GM21825 (cell line): ENCODE measurements at regions not wholly inside any gene's neighbourhood (a gene's known extent, or its start where the extent isn't known, plus 50 kb on each side); places are given as distances from the start of the nearest gene placed in this dataset.

Source experiments
- ATAC-seq: cut with Tn5 transposase; IDR thresholded peaks from one replicate; pipeline ENCODE4 v1.9.1; 2021; ENCODE audit warnings: mild to moderate bottlenecking, moderate library complexity; ENCODE audit not compliant: unreplicated experiment

- no peak for ATAC-seq
These were observed 128.4 kb upstream of the SPRY2 start for GRCh38 chr13:80469105-80469852.

GRCh38 chr13:80465321-80465720 lies 124.4 kb upstream of the SPRY2 start:
- no peak for ATAC-seq

- ATAC-seq: no peak
These were observed 122.9 kb upstream of the SPRY2 start for GRCh38 chr13:80463673-80464352.

GRCh38 chr13:80462567-80462966 lies 121.6 kb upstream of the SPRY2 start:
- ATAC-seq: no peak

- ATAC-seq: no peak
These were observed 121.1 kb upstream of the SPRY2 start for GRCh38 chr13:80462037-80462436.

GRCh38 chr13:80458543-80458942 lies 117.6 kb upstream of the SPRY2 start:
- no peak for ATAC-seq

GRCh38 chr13:80454245-80454644 lies 113.3 kb upstream of the SPRY2 start:
- peak; percentile 76 for ATAC-seq

- ATAC-seq: no peak
These were observed 111.4 kb upstream of the SPRY2 start for GRCh38 chr13:80452279-80452678.

- no peak for ATAC-seq
These were observed 110.7 kb upstream of the SPRY2 start for GRCh38 chr13:80451641-80452040.

GRCh38 chr13:80450386-80450785 lies 109.5 kb upstream of the SPRY2 start:
- ATAC-seq: no peak

- ATAC-seq: no peak
These were observed 107.8 kb upstream of the SPRY2 start for GRCh38 chr13:80448725-80449124.

- ATAC-seq: no peak
These were observed 106.8 kb upstream of the SPRY2 start for GRCh38 chr13:80447747-80448146.

- ATAC-seq: no peak
These were observed 103.5 kb upstream of the SPRY2 start for GRCh38 chr13:80444240-80445015.

GRCh38 chr13:80442609-80443008 lies 101.7 kb upstream of the SPRY2 start:
- ATAC-seq: no peak

- no peak for ATAC-seq
These were observed 101.0 kb upstream of the SPRY2 start for GRCh38 chr13:80441968-80442367.

GRCh38 chr13:80438521-80438920 lies 97.6 kb upstream of the SPRY2 start:
- no peak for ATAC-seq

- ATAC-seq: no peak
These were observed 96.3 kb upstream of the SPRY2 start for GRCh38 chr13:80437231-80437630.

GRCh38 chr13:80436571-80437169 lies 95.7 kb upstream of the SPRY2 start:
- ATAC-seq: no peak

GRCh38 chr13:80430561-80430960 lies 89.6 kb upstream of the SPRY2 start:
- no peak for ATAC-seq

GRCh38 chr13:80428349-80429096 lies 87.6 kb upstream of the SPRY2 start:
- ATAC-seq: no peak

GRCh38 chr13:80419416-80419815 lies 78.5 kb upstream of the SPRY2 start:
- no peak for ATAC-seq
